ENCODE measurements at regions not wholly inside any gene's neighbourhood (a gene's known extent, or its start where the extent isn't known, plus 50 kb on each side); places are given as distances from the start of the nearest gene placed in this dataset.
"Not testable (repeated sequence)": the region's sequence is repeated elsewhere in the genome, so short reads cannot be mapped to it uniquely, and the experiment has no call there.

GRCh38 chr3:110413807-110414748 is 657.5 kb upstream of the NECTIN3 start:
- no peak for DNase-seq

- DNase-seq, result no peak
Measured at GRCh38 chr3:110414855-110415254, 656.8 kb upstream of the NECTIN3 start.

GRCh38 chr3:110419096-110419495 is 652.5 kb upstream of the NECTIN3 start:
- no peak for DNase-seq

GRCh38 chr3:110419601-110420000 is 652.0 kb upstream of the NECTIN3 start:
- DNase-seq, result no peak

- no peak for DNase-seq
Measured at GRCh38 chr3:110420158-110420641, 651.4 kb upstream of the NECTIN3 start.

- no peak for DNase-seq
Measured at GRCh38 chr3:110423276-110423675, 648.3 kb upstream of the NECTIN3 start.

GRCh38 chr3:110430146-110430545 is 641.5 kb upstream of the NECTIN3 start:
- DNase-seq, result no peak

GRCh38 chr3:110436209-110436608 is 635.4 kb upstream of the NECTIN3 start:
- DNase-seq, result no peak

- DNase-seq, result not testable (repeated sequence)
Measured at GRCh38 chr3:110440066-110440653, 631.5 kb upstream of the NECTIN3 start.

GRCh38 chr3:110454066-110454465 is 617.5 kb upstream of the NECTIN3 start:
- no peak for DNase-seq

- DNase-seq, result no peak
Measured at GRCh38 chr3:110456001-110456400, 615.6 kb upstream of the NECTIN3 start.

GRCh38 chr3:110456438-110457138 is 615.0 kb upstream of the NECTIN3 start:
- no peak for DNase-seq

- DNase-seq, result no peak
Measured at GRCh38 chr3:110457508-110457907, 614.1 kb upstream of the NECTIN3 start.

GRCh38 chr3:110459021-110459420 is 612.6 kb upstream of the NECTIN3 start:
- no peak for DNase-seq

GRCh38 chr3:110470310-110470709 is 601.3 kb upstream of the NECTIN3 start:
- DNase-seq, result no peak

GRCh38 chr3:110473405-110473804 is 598.2 kb upstream of the NECTIN3 start:
- no peak for DNase-seq

GRCh38 chr3:110474397-110474796 is 597.2 kb upstream of the NECTIN3 start:
- no peak for DNase-seq

GRCh38 chr3:110478377-110479054 is 593.1 kb upstream of the NECTIN3 start:
- no peak for DNase-seq

GRCh38 chr3:110479731-110480130 is 591.9 kb upstream of the NECTIN3 start:
- no peak for DNase-seq

GRCh38 chr3:110485389-110485788 is 586.2 kb upstream of the NECTIN3 start:
- DNase-seq, result no peak

- no peak for DNase-seq
Measured at GRCh38 chr3:110487840-110488239, 583.8 kb upstream of the NECTIN3 start.

GRCh38 chr3:110491413-110491812 is 580.2 kb upstream of the NECTIN3 start:
- DNase-seq, result no peak

- no peak for DNase-seq
Measured at GRCh38 chr3:110492876-110493275, 578.7 kb upstream of the NECTIN3 start.
